BE2C (cell line): ENCODE measurements at regions not wholly inside any gene's neighbourhood (a gene's known extent, or its start where the extent isn't known, plus 50 kb on each side); places are given as distances from the start of the nearest gene placed in this dataset.

ENCODE experiments used
- DNase-seq: peaks from one replicate; pipeline ENCODE4 v3.0.0-alpha.2; 2020
- H3K27me3 ChIP-seq: fragments of 250-450 bp; sonication (Bioruptor Pico); 2 replicates; pipeline ENCODE4 v1.5.1; 2020; ENCODE audit warnings: mild to moderate bottlenecking
- H3K36me3 ChIP-seq: fragments of 250-450 bp; sonication (Bioruptor Pico); 2 replicates; pipeline ENCODE4 v1.5.1; 2020; ENCODE audit warnings: mild to moderate bottlenecking
- H3K4me1 ChIP-seq: fragments of 250-450 bp; sonication (Bioruptor Pico); 2 replicates; pipeline ENCODE4 v1.5.1; 2020
- H3K4me3 ChIP-seq: 2 replicates; pipeline ENCODE4 v1.5.1; 2011; ENCODE audit warnings: low read depth, low read length
- H3K9me3 ChIP-seq: fragments of 250-450 bp; sonication (Bioruptor Pico); 2 replicates; pipeline ENCODE4 v1.5.1; 2020
- CTCF ChIP-seq: IDR thresholded peaks from 2 replicates; pipeline ENCODE4 v1.5.1; 2012; ENCODE audit warnings: mild to moderate bottlenecking, low read depth, low read length

- H3K4me3 ChIP-seq, result no peak overlapping the region
- peaks cover 5% of the 10 kb centered on the region for H3K9me3 ChIP-seq
- H3K4me1 ChIP-seq, result no peaks in the 10 kb centered on the region
- no peaks in the 10 kb centered on the region for H3K36me3 ChIP-seq
- TF ChIP-seq CTCF, result no peak
- no peaks in the 10 kb centered on the region for H3K27me3 ChIP-seq
- DNase-seq, result no peak
These were observed 236.8 kb downstream of the BUD13 start for GRCh38 chr11:116535994-116536393.

- Histone ChIP-seq H3K9me3 (peaks cover 5% of the 10 kb centered on the region), H3K27me3 (no peaks in the 10 kb centered on the region), H3K36me3 (no peaks in the 10 kb centered on the region), H3K4me3 (no peak overlapping the region), H3K4me1 (no peaks in the 10 kb centered on the region)
- TF ChIP-seq CTCF, result no peak
- DNase-seq, result no peak
These were observed 237.7 kb downstream of the BUD13 start for GRCh38 chr11:116535120-116535519.

- H3K27me3 ChIP-seq, result no peaks in the 10 kb centered on the region
These were observed 238.4 kb downstream of the BUD13 start for GRCh38 chr11:116534270-116534975.

GRCh38 chr11:116533186-116533825 is 239.5 kb downstream of the BUD13 start:
- no peaks in the 10 kb centered on the region for H3K36me3 ChIP-seq
- no peaks in the 10 kb centered on the region for H3K4me1 ChIP-seq
- no peaks in the 10 kb centered on the region for H3K9me3 ChIP-seq
- H3K27me3 ChIP-seq, result no peaks in the 10 kb centered on the region
- no peak for DNase-seq
- TF ChIP-seq CTCF, result no peak
- H3K4me3 ChIP-seq, result no peak overlapping the region

More at GRCh38 chr11:116534270-116534975, 238.4 kb downstream of the BUD13 start:
- H3K9me3 ChIP-seq, result peaks cover 5% of the 10 kb centered on the region
- H3K36me3 ChIP-seq, result no peaks in the 10 kb centered on the region
- no peaks in the 10 kb centered on the region for H3K4me1 ChIP-seq
- H3K4me3 ChIP-seq, result no peak overlapping the region
- no peak for DNase-seq
- no peak for TF ChIP-seq CTCF

- H3K4me3 ChIP-seq, result no peak overlapping the region
- no peaks in the 10 kb centered on the region for H3K9me3 ChIP-seq
- no peaks in the 10 kb centered on the region for H3K4me1 ChIP-seq
- no peaks in the 10 kb centered on the region for H3K27me3 ChIP-seq
- no peaks in the 10 kb centered on the region for H3K36me3 ChIP-seq
- no peak for DNase-seq
- no peak for TF ChIP-seq CTCF
These were observed 240.7 kb downstream of the BUD13 start for GRCh38 chr11:116532066-116532465.

GRCh38 chr11:116530705-116531104 is 242.1 kb downstream of the BUD13 start:
- no peaks in the 10 kb centered on the region for H3K27me3 ChIP-seq
- no peaks in the 10 kb centered on the region for H3K36me3 ChIP-seq
- DNase-seq, result no peak
- no peaks in the 10 kb centered on the region for H3K4me1 ChIP-seq
- H3K4me3 ChIP-seq, result no peak overlapping the region
- no peak for TF ChIP-seq CTCF
- H3K9me3 ChIP-seq, result no peaks in the 10 kb centered on the region
